ENCODE measurements at regions not wholly inside any gene's neighbourhood (a gene's known extent, or its start where the extent isn't known, plus 50 kb on each side); places are given as distances from the start of the nearest gene placed in this dataset.

- H3K27me3 ChIP-seq (ENCODE audit: control insufficient read depth in 3 of 3, insufficient read depth in 3 of 3, low read length in 3 of 3) = peaks cover 9 to 15% (median 11%) of the 10 kb centered on the region in 3 donors
- no peaks in the 10 kb centered on the region for H3K4me1 ChIP-seq (ENCODE audit: control insufficient read depth in 3 of 3, insufficient read depth in 3 of 3, low read length in 3 of 3)
- H3K36me3 ChIP-seq (ENCODE audit: control insufficient read depth in 3 of 3, insufficient read depth in 3 of 3, low read length in 3 of 3) = no peaks in the 10 kb centered on the region
- no peaks in the 10 kb centered on the region for H3K9me3 ChIP-seq (ENCODE audit: control insufficient read depth in 3 of 3, low read length in 3 of 3)
- no peak overlapping the region for H3K4me3 ChIP-seq (ENCODE audit: low read length in 3 of 3)
- H3K27ac ChIP-seq (ENCODE audit: low read depth, low read length) = no peak overlapping the region
- no peak overlapping the region for H3K9ac ChIP-seq (ENCODE audit: low read depth in 1 of 3, low read length in 3 of 3)
Measured at GRCh38 chr5:1699394-1699793, 100.2 kb downstream of the MRPL36 start.

- Histone ChIP-seq H3K9me3 (ENCODE audit: control insufficient read depth in 3 of 3, low read length in 3 of 3) (no peaks in the 10 kb centered on the region), H3K27ac (ENCODE audit: low read depth, low read length) (no peak overlapping the region), H3K9ac (ENCODE audit: low read depth in 1 of 3, low read length in 3 of 3) (no peak overlapping the region), H3K4me3 (ENCODE audit: low read length in 3 of 3) (no peak overlapping the region), H3K36me3 (ENCODE audit: control insufficient read depth in 3 of 3, insufficient read depth in 3 of 3, low read length in 3 of 3) (no peaks in the 10 kb centered on the region), H3K4me1 (ENCODE audit: control insufficient read depth in 3 of 3, insufficient read depth in 3 of 3, low read length in 3 of 3) (no peaks in the 10 kb centered on the region), H3K27me3 (ENCODE audit: control insufficient read depth in 3 of 3, insufficient read depth in 3 of 3, low read length in 3 of 3) (peaks cover 7 to 12% (median 11%) of the 10 kb centered on the region in 3 donors)
Measured at GRCh38 chr5:1698589-1699316, 100.9 kb downstream of the MRPL36 start.

- Histone ChIP-seq H3K27ac (ENCODE audit: low read depth, low read length) (no peak overlapping the region), H3K27me3 (ENCODE audit: control insufficient read depth in 3 of 3, insufficient read depth in 3 of 3, low read length in 3 of 3) (peaks cover 3 to 9% (median 7%) of the 10 kb centered on the region in 3 donors), H3K4me3 (ENCODE audit: low read length in 3 of 3) (no peak overlapping the region), H3K36me3 (ENCODE audit: control insufficient read depth in 3 of 3, insufficient read depth in 3 of 3, low read length in 3 of 3) (no peaks in the 10 kb centered on the region), H3K9ac (ENCODE audit: low read depth in 1 of 3, low read length in 3 of 3) (no peak overlapping the region), H3K4me1 (ENCODE audit: control insufficient read depth in 3 of 3, insufficient read depth in 3 of 3, low read length in 3 of 3) (no peaks in the 10 kb centered on the region), H3K9me3 (ENCODE audit: control insufficient read depth in 3 of 3, low read length in 3 of 3) (no peaks in the 10 kb centered on the region)
Measured at GRCh38 chr5:1692381-1692780, 107.3 kb downstream of the MRPL36 start.

DNA sequence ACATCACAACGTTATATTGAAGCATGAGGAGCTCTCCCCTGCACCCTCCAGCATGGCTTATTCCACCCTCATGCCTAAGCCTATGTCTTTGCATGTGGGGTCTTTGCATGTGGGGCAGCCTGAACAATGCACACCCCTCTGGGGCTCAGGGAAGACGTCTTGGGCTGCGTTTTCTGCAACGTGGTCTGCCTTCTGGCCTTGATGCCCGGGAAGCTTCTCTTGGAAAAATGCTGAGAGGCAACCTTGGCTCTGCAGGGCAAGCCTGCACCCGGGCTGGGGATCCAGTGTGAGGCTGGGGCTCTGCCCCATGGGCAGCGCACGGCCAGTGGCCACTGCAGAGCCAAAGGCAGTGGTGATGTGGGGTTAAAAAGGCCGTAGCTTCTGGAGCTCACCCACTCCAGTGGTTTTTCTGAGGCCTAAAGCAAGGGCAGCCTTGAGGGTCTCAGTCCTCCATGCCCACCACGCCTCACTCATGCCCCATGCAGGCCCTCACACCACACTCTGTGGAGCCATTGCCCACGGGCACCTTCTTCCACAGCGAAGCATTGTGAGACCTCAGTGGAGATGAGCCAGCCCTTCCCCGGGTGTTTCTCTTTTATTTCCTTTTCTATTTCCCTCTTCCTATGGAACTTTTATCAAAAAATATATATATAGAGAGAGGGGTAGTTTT is 112.2 kb downstream of the MRPL36 start:
- no peak overlapping the region for H3K27ac ChIP-seq (ENCODE audit: low read depth, low read length)
- H3K9ac ChIP-seq (ENCODE audit: low read depth in 1 of 3, low read length in 3 of 3) = no peak overlapping the region
- H3K4me1 ChIP-seq (ENCODE audit: control insufficient read depth in 3 of 3, insufficient read depth in 3 of 3, low read length in 3 of 3) = no peaks in the 10 kb centered on the region
- no peaks in the 10 kb centered on the region for H3K36me3 ChIP-seq (ENCODE audit: control insufficient read depth in 3 of 3, insufficient read depth in 3 of 3, low read length in 3 of 3)
- no peaks in the 10 kb centered on the region for H3K9me3 ChIP-seq (ENCODE audit: control insufficient read depth in 3 of 3, low read length in 3 of 3)
- H3K4me3 ChIP-seq (ENCODE audit: low read length in 3 of 3) = no peak overlapping the region
- peaks cover 2 to 9% (median 3%) of the 10 kb centered on the region in 3 donors for H3K27me3 ChIP-seq (ENCODE audit: control insufficient read depth in 3 of 3, insufficient read depth in 3 of 3, low read length in 3 of 3)

DNA sequence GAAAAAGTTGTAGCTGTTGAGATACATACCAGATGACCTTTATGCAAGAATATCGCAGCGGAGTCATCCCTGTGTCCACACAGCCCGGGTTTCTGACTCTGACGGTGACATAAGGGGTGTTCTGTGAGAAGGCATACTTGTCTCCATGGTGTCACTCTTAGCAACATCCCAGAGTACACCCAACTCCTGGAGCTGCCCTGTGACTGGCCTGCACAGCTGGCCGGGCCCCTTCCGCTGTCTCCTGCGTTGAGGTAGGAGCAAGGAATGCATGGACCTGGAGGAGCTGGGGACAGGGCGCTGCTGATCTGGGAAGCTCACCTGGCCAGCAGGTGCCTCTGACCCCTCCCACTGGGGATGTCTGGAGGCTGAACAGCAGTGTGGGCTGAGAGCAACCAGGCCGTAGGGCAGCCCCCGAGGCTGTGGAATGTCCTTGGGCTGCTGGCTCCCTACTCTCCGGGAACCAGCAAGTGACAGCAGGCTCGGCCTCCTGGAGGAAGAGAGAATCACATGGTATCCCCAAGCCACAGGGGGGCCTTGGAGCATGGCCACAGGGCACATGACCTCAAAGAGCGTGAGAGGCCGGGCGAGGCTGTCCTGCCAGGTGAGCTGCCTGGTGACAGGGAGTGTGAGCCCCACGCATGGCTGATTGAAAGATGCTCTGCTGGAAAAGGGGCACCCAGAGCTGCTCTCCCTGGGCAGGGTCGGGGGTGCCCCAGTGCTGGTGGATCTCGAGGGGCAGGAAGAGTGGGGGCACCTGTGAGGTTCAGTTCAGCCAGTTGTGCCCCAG is 113.4 kb downstream of the MRPL36 start:
- Histone ChIP-seq H3K27me3 (ENCODE audit: control insufficient read depth in 3 of 3, insufficient read depth in 3 of 3, low read length in 3 of 3) (peaks cover 0 to 13% (median 7%) of the 10 kb centered on the region in 3 donors), H3K4me3 (ENCODE audit: low read length in 3 of 3) (no peak overlapping the region), H3K4me1 (ENCODE audit: control insufficient read depth in 3 of 3, insufficient read depth in 3 of 3, low read length in 3 of 3) (no peaks in the 10 kb centered on the region), H3K36me3 (ENCODE audit: control insufficient read depth in 3 of 3, insufficient read depth in 3 of 3, low read length in 3 of 3) (no peaks in the 10 kb centered on the region), H3K9ac (ENCODE audit: low read depth in 1 of 3, low read length in 3 of 3) (no peak overlapping the region), H3K9me3 (ENCODE audit: control insufficient read depth in 3 of 3, low read length in 3 of 3) (no peaks in the 10 kb centered on the region), H3K27ac (ENCODE audit: low read depth, low read length) (no peak overlapping the region)

DNA sequence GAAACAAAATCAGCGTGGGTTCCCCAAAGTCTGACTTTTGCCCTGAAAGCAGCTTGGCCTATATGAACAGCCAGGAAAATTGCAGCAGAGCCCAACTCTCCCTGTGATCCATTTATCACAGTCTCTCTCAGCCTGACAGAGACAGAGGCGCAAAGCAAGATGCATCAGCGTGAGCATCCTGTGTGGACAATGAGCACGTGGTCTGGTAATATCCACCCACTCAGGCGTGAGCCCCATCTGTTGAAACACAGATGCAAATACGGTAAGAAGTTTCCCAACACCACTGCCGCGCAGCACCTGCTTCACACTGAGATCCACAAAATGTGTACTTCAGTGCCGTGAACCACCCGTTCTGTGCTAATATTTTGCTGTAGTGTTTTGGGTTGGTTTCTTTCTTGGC is 114.6 kb downstream of the MRPL36 start:
- H3K4me3 ChIP-seq (ENCODE audit: low read length in 3 of 3) = no peak overlapping the region
- H3K4me1 ChIP-seq (ENCODE audit: control insufficient read depth in 3 of 3, insufficient read depth in 3 of 3, low read length in 3 of 3) = no peaks in the 10 kb centered on the region
- H3K36me3 ChIP-seq (ENCODE audit: control insufficient read depth in 3 of 3, insufficient read depth in 3 of 3, low read length in 3 of 3) = no peaks in the 10 kb centered on the region
- H3K9me3 ChIP-seq (ENCODE audit: control insufficient read depth in 3 of 3, low read length in 3 of 3) = no peaks in the 10 kb centered on the region
- no peak overlapping the region for H3K9ac ChIP-seq (ENCODE audit: low read depth in 1 of 3, low read length in 3 of 3)
- H3K27me3 ChIP-seq (ENCODE audit: control insufficient read depth in 3 of 3, insufficient read depth in 3 of 3, low read length in 3 of 3) = peaks cover 0 to 13% (median 7%) of the 10 kb centered on the region in 3 donors
- no peak overlapping the region for H3K27ac ChIP-seq (ENCODE audit: low read depth, low read length)

GRCh38 chr5:1681955-1682354 is 117.7 kb downstream of the MRPL36 start:
- Histone ChIP-seq H3K4me1 (ENCODE audit: control insufficient read depth in 3 of 3, insufficient read depth in 3 of 3, low read length in 3 of 3) (no peaks in the 10 kb centered on the region), H3K27ac (ENCODE audit: low read depth, low read length) (no peak overlapping the region), H3K4me3 (ENCODE audit: low read length in 3 of 3) (no peak overlapping the region), H3K9me3 (ENCODE audit: control insufficient read depth in 3 of 3, low read length in 3 of 3) (no peaks in the 10 kb centered on the region), H3K36me3 (ENCODE audit: control insufficient read depth in 3 of 3, insufficient read depth in 3 of 3, low read length in 3 of 3) (no peaks in the 10 kb centered on the region), H3K27me3 (ENCODE audit: control insufficient read depth in 3 of 3, insufficient read depth in 3 of 3, low read length in 3 of 3) (peaks cover 0 to 13% (median 7%) of the 10 kb centered on the region in 3 donors), H3K9ac (ENCODE audit: low read depth in 1 of 3, low read length in 3 of 3) (no peak overlapping the region)

DNA sequence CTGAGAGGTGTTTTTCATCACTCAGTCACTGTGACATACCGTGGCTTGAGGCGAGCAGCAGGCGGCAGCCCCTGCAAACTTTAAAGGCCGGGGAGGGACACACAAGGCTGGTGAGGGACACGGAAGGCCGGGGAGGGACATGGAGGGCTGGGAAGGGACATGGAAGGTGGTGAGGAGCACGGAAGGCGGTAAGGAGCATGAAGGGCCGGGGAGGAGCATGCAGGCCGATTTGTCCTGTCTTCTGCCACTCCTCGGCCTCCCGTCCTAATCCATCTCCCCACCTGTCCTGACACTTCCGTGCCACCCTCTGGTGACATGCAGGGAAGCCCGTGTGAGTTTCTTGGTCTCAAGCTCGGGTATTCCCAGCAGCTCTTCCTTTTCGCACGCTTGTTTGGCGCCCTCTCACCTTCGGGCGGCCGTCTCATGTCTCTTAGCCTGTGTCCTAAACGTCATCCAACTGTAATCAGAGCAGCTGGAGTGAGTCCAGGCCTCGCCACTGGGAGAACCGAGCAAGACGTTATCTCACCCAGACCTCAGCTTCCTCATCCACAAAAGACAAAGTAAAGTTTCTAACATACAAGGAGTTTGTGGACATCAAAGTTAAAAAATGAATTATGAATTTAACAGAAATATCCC is 126.5 kb downstream of the MRPL36 start:
- Histone ChIP-seq H3K9ac (ENCODE audit: low read depth in 1 of 3, low read length in 3 of 3) (no peak overlapping the region), H3K27ac (ENCODE audit: low read depth, low read length) (no peak overlapping the region), H3K27me3 (ENCODE audit: control insufficient read depth in 3 of 3, insufficient read depth in 3 of 3, low read length in 3 of 3) (peaks cover 34 to 41% (median 40%) of the 10 kb centered on the region in 3 donors), H3K4me1 (ENCODE audit: control insufficient read depth in 3 of 3, insufficient read depth in 3 of 3, low read length in 3 of 3) (no peaks in the 10 kb centered on the region), H3K9me3 (ENCODE audit: control insufficient read depth in 3 of 3, low read length in 3 of 3) (peaks cover 0 to 3% (median 0%) of the 10 kb centered on the region in 3 donors), H3K36me3 (ENCODE audit: control insufficient read depth in 3 of 3, insufficient read depth in 3 of 3, low read length in 3 of 3) (no peaks in the 10 kb centered on the region), H3K4me3 (ENCODE audit: low read length in 3 of 3) (no peak overlapping the region)

DNA sequence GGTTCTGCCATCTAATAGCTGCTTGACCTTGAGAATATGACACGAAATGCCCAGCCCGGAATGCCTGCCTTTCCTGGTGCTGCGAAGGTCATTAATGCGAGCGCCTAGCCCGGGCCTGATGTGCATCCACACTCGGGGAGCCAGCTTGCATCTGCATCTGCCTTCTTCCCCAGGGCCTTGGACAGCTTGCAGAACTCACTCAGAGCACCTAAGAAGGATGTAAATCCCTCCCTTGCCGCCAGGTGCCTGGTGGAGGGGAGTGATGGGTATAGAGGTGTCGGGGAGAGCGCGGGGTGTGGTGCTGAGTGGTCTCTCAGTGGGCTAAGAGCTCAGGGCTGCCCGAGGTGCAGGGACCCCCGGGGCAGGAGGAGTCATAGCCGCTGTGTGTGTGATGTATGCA is 127.2 kb downstream of the MRPL36 start:
- no peak overlapping the region for H3K27ac ChIP-seq (ENCODE audit: low read depth, low read length)
- H3K36me3 ChIP-seq (ENCODE audit: control insufficient read depth in 3 of 3, insufficient read depth in 3 of 3, low read length in 3 of 3) = no peaks in the 10 kb centered on the region
- H3K9me3 ChIP-seq (ENCODE audit: control insufficient read depth in 3 of 3, low read length in 3 of 3) = peaks cover 0 to 3% (median 0%) of the 10 kb centered on the region in 3 donors
- no peak overlapping the region for H3K9ac ChIP-seq (ENCODE audit: low read depth in 1 of 3, low read length in 3 of 3)
- H3K4me1 ChIP-seq (ENCODE audit: control insufficient read depth in 3 of 3, insufficient read depth in 3 of 3, low read length in 3 of 3) = peaks cover 0 to 3% (median 0%) of the 10 kb centered on the region in 3 donors
- H3K27me3 ChIP-seq (ENCODE audit: control insufficient read depth in 3 of 3, insufficient read depth in 3 of 3, low read length in 3 of 3) = peaks cover 41 to 47% (median 46%) of the 10 kb centered on the region in 3 donors
- no peak overlapping the region for H3K4me3 ChIP-seq (ENCODE audit: low read length in 3 of 3)

Measured in skeletal muscle tissue (tissue), 3 donors.